ENCODE measurements at regions not wholly inside any gene's neighbourhood (a gene's known extent, or its start where the extent isn't known, plus 50 kb on each side); places are given as distances from the start of the nearest gene placed in this dataset.

DNA sequence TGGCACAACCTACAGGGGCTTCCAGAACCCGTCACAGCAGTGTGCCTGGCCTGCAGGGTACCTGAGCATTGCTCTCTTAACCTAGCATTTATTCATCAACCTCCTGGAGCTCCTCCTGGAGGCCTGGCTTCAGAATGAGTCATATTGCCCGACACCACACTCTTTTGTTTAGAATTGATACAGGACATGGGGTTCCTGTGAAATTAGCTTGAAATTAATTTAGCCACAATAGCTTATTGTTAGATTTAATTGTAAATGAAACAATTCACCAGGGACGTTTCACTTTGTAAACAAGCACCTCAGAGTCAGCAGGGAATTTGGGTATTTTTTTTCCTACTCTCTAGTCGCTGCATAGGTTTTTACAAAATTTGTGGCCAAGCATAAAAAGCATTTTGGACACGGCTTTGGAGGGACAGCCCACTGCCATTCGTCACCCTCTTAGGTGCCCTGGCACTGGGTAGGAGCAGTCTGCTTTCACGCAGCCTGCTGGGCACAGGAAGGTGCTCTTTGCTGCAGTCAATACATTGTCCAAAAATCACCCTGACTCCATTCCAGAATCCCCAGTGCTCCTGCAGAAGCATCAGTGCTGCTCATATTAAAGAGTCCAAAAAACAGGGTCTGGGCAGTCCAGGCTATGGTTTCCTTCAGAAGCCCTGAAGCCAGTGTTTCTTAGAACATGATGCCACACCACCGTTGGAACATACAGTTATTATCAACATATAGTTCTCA, 60.8 kb upstream of the MEF2A start:
- Histone ChIP-seq H3K4ac (replicated peaks; ENCODE audit: insufficient read length, low read depth, low read length) (no peak overlapping the region), H2AFZ (ENCODE audit: low read length) (no peak overlapping the region), H3K27ac (ENCODE audit: low read depth, low read length) (no peak overlapping the region), H3K4me3 (ENCODE audit: extremely low read depth in 1 of 4, insufficient read depth in 2 of 4, low read depth in 3 of 4, low read length in 4 of 4) (no peak overlapping the region), H2BK120ac (replicated peaks; ENCODE audit: low read depth, low read length) (no peak overlapping the region), H4K8ac (ENCODE audit: extremely low read depth, insufficient read depth, low read length) (no peak overlapping the region), H3K56ac (replicated peaks; ENCODE audit: insufficient read length, low read depth, low read length) (no peak overlapping the region), H3K27me3 (replicated peaks in 1 of 4; ENCODE audit: control insufficient read depth in 3 of 4, extremely low read depth in 1 of 4, insufficient read depth in 3 of 4, low read length in 3 of 4) (no peaks in the 10 kb centered on the region), H3K14ac (ENCODE audit: insufficient read length) (no peak overlapping the region), H4K5ac (ENCODE audit: insufficient read length, low read depth, low read length) (no peak overlapping the region), H2BK20ac (ENCODE audit: low read length) (no peak overlapping the region), H3K4me1 (replicated peaks in 1 of 4; ENCODE audit: control insufficient read depth in 3 of 4, insufficient read depth in 4 of 4, low read length in 3 of 4) (no peaks in the 10 kb centered on the region), H3K36me3 (ENCODE audit: control insufficient read depth in 2 of 4, insufficient read depth in 4 of 4, low read length in 3 of 4) (no peaks in the 10 kb centered on the region; a peak in 1 of 8 replicates), H3K79me2 (ENCODE audit: control insufficient read depth in 1 of 2, insufficient read depth in 2 of 2, low read length in 2 of 2) (no peaks in the 10 kb centered on the region), H2AK5ac (ENCODE audit: low read depth, low read length) (no peak overlapping the region), H2BK12ac (ENCODE audit: low read depth, low read length) (no peak overlapping the region), H4K20me1 (replicated peaks in 1 of 2; ENCODE audit: control insufficient read depth in 1 of 2, insufficient read depth in 2 of 2, low read length in 2 of 2) (no peaks in the 10 kb centered on the region), H3K23ac (ENCODE audit: insufficient read length) (no peak overlapping the region), H3K9me3 (ENCODE audit: insufficient read depth in 2 of 2, low read depth in 1 of 2, low read length in 1 of 2) (no peaks in the 10 kb centered on the region), H3K9ac (replicated peaks in 1 of 4; ENCODE audit: extremely low read depth in 1 of 4, low read depth in 3 of 4, low read length in 3 of 4) (no peak overlapping the region), H3K18ac (ENCODE audit: extremely low read depth, low read length) (no peak overlapping the region), H3K23me2 (ENCODE audit: low read depth, low read length) (no peaks in the 10 kb centered on the region), H2BK15ac (ENCODE audit: low read length) (no peak overlapping the region), H3K79me1 (ENCODE audit: low read depth, low read length) (no peaks in the 10 kb centered on the region), H3K4me2 (ENCODE audit: insufficient read depth in 1 of 2, low read depth in 2 of 2, low read length in 2 of 2) (no peak overlapping the region), H4K91ac (replicated peaks; ENCODE audit: insufficient read length, low read length) (no peak overlapping the region), H2BK5ac (ENCODE audit: low read depth, low read length) (no peak overlapping the region)
- 81% methylated on average over 8 of the region's 8 CpGs; no CpG with 5 or more reads in 1 of the 2 experiments for WGBS, 2 experiments (ENCODE audit: extremely low coverage in 1 of 2, insufficient coverage in 1 of 2, insufficient read length in 1 of 2, insufficient replicate concordance in 2 of 2, low coverage in 1 of 2, low lambda C conversion rate in 2 of 2, missing lambda C conversion rate in 1 of 2)
- ChIA-PET CTCF (ENCODE audit: partially characterized antibody) (interaction anchor here (0.7 to 1.4 kb wide), 7 partner anchors 8 to 387 kb away, joined by 3 to 7 read pairs (median 5); no protein-coding TSS in a partner anchor), POLR2A (ENCODE audit: partially characterized antibody) (interaction anchor here (0.6 kb wide), 1 partner anchor 28 kb away, joined by 3 read pairs; no protein-coding TSS in a partner anchor)
- FAIRE-seq (no peak), DNase-seq (ENCODE audit: low read depth in 1 of 2, low spot score in 2 of 2) (no peak)
- no peak for TF ChIP-seq SP4 (IDR thresholded peaks at IDR 0.05; ENCODE audit: low read length)
- no peak for TF ChIP-seq CTBP2 (IDR thresholded peaks at IDR 0.05; ENCODE audit: borderline replicate concordance, insufficient read depth, insufficient read length, low read length)
- TF ChIP-seq, protein P1, sequence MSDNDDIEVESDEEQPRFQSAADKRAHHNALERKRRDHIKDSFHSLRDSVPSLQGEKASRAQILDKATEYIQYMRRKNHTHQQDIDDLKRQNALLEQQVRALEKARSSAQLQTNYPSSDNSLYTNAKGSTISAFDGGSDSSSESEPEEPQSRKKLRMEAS (IDR thresholded peaks at IDR 0.05), result no peak
- TF ChIP-seq, protein P2, sequence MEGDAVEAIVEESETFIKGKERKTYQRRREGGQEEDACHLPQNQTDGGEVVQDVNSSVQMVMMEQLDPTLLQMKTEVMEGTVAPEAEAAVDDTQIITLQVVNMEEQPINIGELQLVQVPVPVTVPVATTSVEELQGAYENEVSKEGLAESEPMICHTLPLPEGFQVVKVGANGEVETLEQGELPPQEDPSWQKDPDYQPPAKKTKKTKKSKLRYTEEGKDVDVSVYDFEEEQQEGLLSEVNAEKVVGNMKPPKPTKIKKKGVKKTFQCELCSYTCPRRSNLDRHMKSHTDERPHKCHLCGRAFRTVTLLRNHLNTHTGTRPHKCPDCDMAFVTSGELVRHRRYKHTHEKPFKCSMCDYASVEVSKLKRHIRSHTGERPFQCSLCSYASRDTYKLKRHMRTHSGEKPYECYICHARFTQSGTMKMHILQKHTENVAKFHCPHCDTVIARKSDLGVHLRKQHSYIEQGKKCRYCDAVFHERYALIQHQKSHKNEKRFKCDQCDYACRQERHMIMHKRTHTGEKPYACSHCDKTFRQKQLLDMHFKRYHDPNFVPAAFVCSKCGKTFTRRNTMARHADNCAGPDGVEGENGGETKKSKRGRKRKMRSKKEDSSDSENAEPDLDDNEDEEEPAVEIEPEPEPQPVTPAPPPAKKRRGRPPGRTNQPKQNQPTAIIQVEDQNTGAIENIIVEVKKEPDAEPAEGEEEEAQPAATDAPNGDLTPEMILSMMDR (IDR thresholded peaks at IDR 0.05; ENCODE audit: control extremely low read depth in 1 of 3, insufficient read depth in 1 of 3, low read depth in 1 of 3, low read length in 3 of 3), result peak in 1 of 3 experiments; percentile 6; a peak in 1 of 4 replicates
- peak in 1 of 2 experiments; percentile 9; a peak in 1 of 4 replicates for TF ChIP-seq RAD21 (IDR thresholded peaks at IDR 0.05 in 1 of 2, conservative IDR thresholded peaks at IDR 0.05 in 1 of 2; ENCODE audit: low read depth in 2 of 2, low read length in 2 of 2)
- TF ChIP-seq JUND (IDR thresholded peaks at IDR 0.05; ENCODE audit: low read length), result peak; percentile 48; the same call in 1 of the 2 replicates
- no peak for TF ChIP-seq YY1 (IDR thresholded peaks at IDR 0.05; ENCODE audit: low read depth, low read length)
- no peak for TF ChIP-seq POLR2AphosphoS5 (IDR thresholded peaks at IDR 0.05; ENCODE audit: low read depth, low read length)

Data from H1 (cell line).